ENCODE measurements at regions not wholly inside any gene's neighbourhood (a gene's known extent, or its start where the extent isn't known, plus 50 kb on each side); places are given as distances from the start of the nearest gene placed in this dataset.

DNA sequence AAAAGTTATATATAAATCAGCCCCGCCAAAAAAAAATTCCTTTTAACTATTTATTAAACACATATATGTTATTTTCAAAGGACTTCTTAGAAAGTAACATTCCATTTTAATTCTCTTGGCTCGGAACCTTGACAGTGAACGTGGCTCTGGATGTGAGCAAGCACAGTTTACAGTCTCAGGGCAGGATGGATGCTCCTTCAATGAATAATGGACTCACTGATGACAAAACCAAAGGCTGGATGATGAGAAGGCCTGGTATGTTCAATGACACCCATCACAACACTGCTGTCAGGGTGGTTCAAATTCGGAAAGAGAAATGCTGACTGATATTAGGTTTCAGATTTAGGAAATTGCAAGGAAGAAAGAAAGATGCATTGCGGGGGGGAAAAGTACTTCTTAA lies 148.8 kb downstream of the SIPA1L2 start:
- DNase-seq (ENCODE audit: extremely low spot score, unreplicated experiment), result no peak
- no peaks in the 10 kb centered on the region for H3K9me3 Mint-ChIP-seq
- no peaks in the 10 kb centered on the region for H3K27me3 Mint-ChIP-seq
- H3K4me3 Mint-ChIP-seq, result no peak overlapping the region
- TF ChIP-seq, protein P1, sequence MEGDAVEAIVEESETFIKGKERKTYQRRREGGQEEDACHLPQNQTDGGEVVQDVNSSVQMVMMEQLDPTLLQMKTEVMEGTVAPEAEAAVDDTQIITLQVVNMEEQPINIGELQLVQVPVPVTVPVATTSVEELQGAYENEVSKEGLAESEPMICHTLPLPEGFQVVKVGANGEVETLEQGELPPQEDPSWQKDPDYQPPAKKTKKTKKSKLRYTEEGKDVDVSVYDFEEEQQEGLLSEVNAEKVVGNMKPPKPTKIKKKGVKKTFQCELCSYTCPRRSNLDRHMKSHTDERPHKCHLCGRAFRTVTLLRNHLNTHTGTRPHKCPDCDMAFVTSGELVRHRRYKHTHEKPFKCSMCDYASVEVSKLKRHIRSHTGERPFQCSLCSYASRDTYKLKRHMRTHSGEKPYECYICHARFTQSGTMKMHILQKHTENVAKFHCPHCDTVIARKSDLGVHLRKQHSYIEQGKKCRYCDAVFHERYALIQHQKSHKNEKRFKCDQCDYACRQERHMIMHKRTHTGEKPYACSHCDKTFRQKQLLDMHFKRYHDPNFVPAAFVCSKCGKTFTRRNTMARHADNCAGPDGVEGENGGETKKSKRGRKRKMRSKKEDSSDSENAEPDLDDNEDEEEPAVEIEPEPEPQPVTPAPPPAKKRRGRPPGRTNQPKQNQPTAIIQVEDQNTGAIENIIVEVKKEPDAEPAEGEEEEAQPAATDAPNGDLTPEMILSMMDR (conservative IDR thresholded peaks at IDR 0.05), result no peak
- H3K4me1 Mint-ChIP-seq (ENCODE audit: unreplicated experiment), result peaks cover 30% of the 10 kb centered on the region
- H3K27ac Mint-ChIP-seq, result no peak overlapping the region
- peaks cover 50% of the 10 kb centered on the region for H3K36me3 Mint-ChIP-seq

- Mint-ChIP-seq H3K4me3 (no peak overlapping the region), H3K36me3 (peaks cover 40% of the 10 kb centered on the region), H3K27ac (no peak overlapping the region)
These were observed 152.2 kb downstream of the SIPA1L2 start for GRCh38 chr1:232477728-232478127.

GRCh38 chr1:232476538-232476950 lies 153.4 kb downstream of the SIPA1L2 start:
- Mint-ChIP-seq H3K27ac (no peak overlapping the region), H3K36me3 (peaks cover 42% of the 10 kb centered on the region), H3K27me3 (no peaks in the 10 kb centered on the region), H3K4me1 (ENCODE audit: unreplicated experiment) (peaks cover 18% of the 10 kb centered on the region), H3K4me3 (no peak overlapping the region), H3K9me3 (no peaks in the 10 kb centered on the region)
- TF ChIP-seq, protein P1 (conservative IDR thresholded peaks at IDR 0.05), result no peak
- DNase-seq (ENCODE audit: extremely low spot score, unreplicated experiment), result no peak

More at GRCh38 chr1:232477728-232478127, 152.2 kb downstream of the SIPA1L2 start:
- DNase-seq (ENCODE audit: extremely low spot score, unreplicated experiment), result no peak
- no peaks in the 10 kb centered on the region for H3K27me3 Mint-ChIP-seq
- H3K9me3 Mint-ChIP-seq, result no peaks in the 10 kb centered on the region
- TF ChIP-seq, protein P1 (conservative IDR thresholded peaks at IDR 0.05), result no peak
- H3K4me1 Mint-ChIP-seq (ENCODE audit: unreplicated experiment), result peaks cover 14% of the 10 kb centered on the region

DNA sequence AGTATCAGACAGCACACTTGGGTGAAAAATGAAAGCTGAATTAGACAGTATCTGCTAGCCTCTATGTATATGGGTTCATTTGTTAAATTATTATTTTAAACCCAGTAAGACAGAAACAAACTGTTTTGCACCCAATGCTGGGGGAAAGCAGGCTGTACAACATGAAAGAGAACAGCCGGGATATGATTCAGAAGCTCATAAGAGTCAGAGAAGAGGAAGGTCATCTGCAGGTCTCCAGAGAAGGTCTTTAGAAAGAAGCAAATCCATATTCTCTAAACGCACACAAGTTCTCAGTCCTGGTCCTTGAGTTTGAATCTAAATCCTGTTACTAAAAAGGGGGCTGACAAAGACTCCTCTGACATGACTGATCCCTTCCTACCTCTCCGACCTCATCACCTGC lies 155.1 kb downstream of the SIPA1L2 start:
- Mint-ChIP-seq H3K36me3 (peaks cover 43% of the 10 kb centered on the region), H3K27ac (no peak overlapping the region), H3K9me3 (no peaks in the 10 kb centered on the region), H3K4me1 (ENCODE audit: unreplicated experiment) (peaks cover 18% of the 10 kb centered on the region), H3K4me3 (no peak overlapping the region), H3K27me3 (no peaks in the 10 kb centered on the region)
- TF ChIP-seq, protein P1 (conservative IDR thresholded peaks at IDR 0.05), result no peak
- no peak for DNase-seq (ENCODE audit: extremely low spot score, unreplicated experiment)

- H3K27ac Mint-ChIP-seq, result no peak overlapping the region
- no peak for DNase-seq (ENCODE audit: extremely low spot score, unreplicated experiment)
- H3K27me3 Mint-ChIP-seq, result no peaks in the 10 kb centered on the region
- TF ChIP-seq, protein P1 (conservative IDR thresholded peaks at IDR 0.05), result no peak
- H3K9me3 Mint-ChIP-seq, result no peaks in the 10 kb centered on the region
- peaks cover 18% of the 10 kb centered on the region for H3K4me1 Mint-ChIP-seq (ENCODE audit: unreplicated experiment)
- peaks cover 34% of the 10 kb centered on the region for H3K36me3 Mint-ChIP-seq
- H3K4me3 Mint-ChIP-seq, result no peak overlapping the region
These were observed 156.0 kb downstream of the SIPA1L2 start for GRCh38 chr1:232473900-232474299.

- no peak overlapping the region for H3K4me3 Mint-ChIP-seq
- no peaks in the 10 kb centered on the region for H3K27me3 Mint-ChIP-seq
- H3K4me1 Mint-ChIP-seq (ENCODE audit: unreplicated experiment), result peaks cover 18% of the 10 kb centered on the region
- H3K9me3 Mint-ChIP-seq, result no peaks in the 10 kb centered on the region
- DNase-seq (ENCODE audit: extremely low spot score, unreplicated experiment), result no peak
- TF ChIP-seq, protein P1 (conservative IDR thresholded peaks at IDR 0.05), result no peak
- H3K27ac Mint-ChIP-seq, result no peak overlapping the region
- peaks cover 30% of the 10 kb centered on the region for H3K36me3 Mint-ChIP-seq
These were observed 156.6 kb downstream of the SIPA1L2 start for GRCh38 chr1:232473324-232473723.
